KBM-7 (cell line): ENCODE measurements at regions not wholly inside any gene's neighbourhood (a gene's known extent, or its start where the extent isn't known, plus 50 kb on each side); places are given as distances from the start of the nearest gene placed in this dataset.

Source experiments
- DNase-seq: peaks from one replicate; pipeline ENCODE4 v3.0.0-alpha.2; 2015
- in situ Hi-C: fragments of 300-500 bp; cut with MboI; formaldehyde crosslinking; loops from 2 replicates; pipeline ENCODE4 v1.14.3; 2020; ENCODE audit warnings: low sequenced_read_pairs, low pct_unique_long_range_greater_than_20kb, mixed read lengths

- DNase-seq, result no peak
- in situ Hi-C loops, result no loop called here
Measured at GRCh38 chr22:49618677-49618953, 209.1 kb downstream of the BRD1 start.

GRCh38 chr22:49617866-49618676 lies 209.6 kb downstream of the BRD1 start:
- DNase-seq, result no peak
- in situ Hi-C loops, result no loop called here

DNA sequence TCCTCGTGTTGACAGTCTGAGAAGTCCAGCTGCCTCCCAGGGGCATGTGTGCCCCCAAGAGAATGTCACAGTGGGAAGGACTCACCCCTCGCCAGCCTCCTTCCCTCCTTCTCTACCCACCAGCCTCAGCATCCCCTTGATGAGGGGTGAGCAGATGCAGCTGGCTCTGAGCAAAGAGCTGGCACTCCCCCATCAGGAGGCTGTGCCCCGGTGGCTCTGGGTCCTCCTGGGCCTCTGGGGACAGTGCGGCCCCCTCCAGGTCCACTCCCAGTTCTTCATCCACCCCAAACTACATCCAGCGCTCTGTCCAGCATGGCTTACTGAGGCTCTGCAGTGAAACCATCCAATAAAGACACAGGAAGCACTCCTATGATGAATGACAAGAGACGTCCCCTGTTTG lies 210.4 kb downstream of the BRD1 start:
- DNase-seq, result no peak
- in situ Hi-C loops, result no loop called here

- in situ Hi-C loops, result no loop called here
- DNase-seq, result no peak
Measured at GRCh38 chr22:49616356-49617231, 211.1 kb downstream of the BRD1 start.

- in situ Hi-C loops, result no loop called here
- no peak for DNase-seq
Measured at GRCh38 chr22:49614966-49615965, 212.4 kb downstream of the BRD1 start.

DNA sequence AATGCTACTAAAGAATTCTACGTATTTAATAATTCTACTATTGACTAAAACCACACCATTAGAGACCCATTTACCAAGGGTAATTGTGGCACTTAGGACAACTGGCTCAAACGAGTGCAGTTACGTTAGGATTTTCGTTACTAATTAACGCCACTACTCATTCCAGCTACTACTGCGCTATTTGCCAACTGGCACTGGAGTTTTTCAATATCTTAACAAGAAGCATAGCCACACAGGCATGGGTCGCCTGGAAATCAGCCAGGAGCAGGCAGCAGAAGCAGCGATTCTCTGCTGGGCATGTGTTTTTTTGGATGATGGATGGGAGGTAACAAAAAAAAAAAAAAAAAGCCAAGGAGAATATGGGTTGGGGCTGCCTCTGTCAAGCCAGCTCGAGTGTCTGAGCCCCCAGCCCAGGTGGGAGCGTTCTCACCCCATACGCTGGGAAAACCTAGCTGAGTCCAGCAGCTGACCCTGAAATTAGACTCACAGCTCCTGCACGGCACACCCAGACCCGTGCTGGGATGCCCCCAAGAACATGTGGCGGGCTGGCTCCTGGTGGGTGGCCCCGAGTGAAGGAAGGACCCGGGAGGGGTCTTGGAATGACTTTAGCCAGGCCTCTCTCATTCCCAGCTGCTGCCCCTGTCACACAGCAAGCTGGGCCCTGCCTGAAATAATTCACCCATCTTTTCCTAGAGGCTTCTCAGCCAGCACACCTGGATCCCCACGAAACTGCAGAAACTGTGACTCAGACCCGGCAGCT lies 214.0 kb downstream of the BRD1 start:
- in situ Hi-C loops, result no loop called here
- DNase-seq, result no peak

DNA sequence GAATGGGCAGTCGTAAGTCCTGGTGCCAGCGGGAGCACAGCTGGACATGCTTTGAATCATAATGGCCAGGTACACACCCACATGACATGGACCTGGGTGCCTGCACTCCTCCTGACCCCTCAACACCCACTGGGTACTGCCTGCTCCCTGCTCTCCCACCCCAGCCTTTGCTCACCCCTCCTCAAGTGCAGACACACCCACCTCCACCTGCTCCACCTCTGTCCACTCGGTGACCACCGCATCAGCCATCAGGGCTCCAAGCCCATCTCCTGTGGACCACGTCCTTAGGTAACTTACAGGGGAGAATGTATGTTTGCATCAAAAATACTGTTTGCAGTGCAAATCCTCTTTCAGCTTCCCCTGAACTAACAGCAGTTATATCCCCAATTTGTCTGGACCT lies 214.6 kb downstream of the BRD1 start:
- in situ Hi-C loops, result no loop called here
- no peak for DNase-seq

GRCh38 chr22:49609207-49609876 lies 218.3 kb downstream of the BRD1 start:
- in situ Hi-C loops, result no loop called here
- DNase-seq, result no peak

- in situ Hi-C loops, result no loop called here
- DNase-seq, result no peak
Measured at GRCh38 chr22:49608660-49609059, 219.0 kb downstream of the BRD1 start.

- no peak for DNase-seq
- in situ Hi-C loops, result no loop called here
Measured at GRCh38 chr22:49608228-49608627, 219.4 kb downstream of the BRD1 start.

GRCh38 chr22:49607821-49608220 lies 219.9 kb downstream of the BRD1 start:
- no peak for DNase-seq
- in situ Hi-C loops, result no loop called here

- in situ Hi-C loops, result no loop called here
Measured at GRCh38 chr22:49606562-49607290, 220.9 kb downstream of the BRD1 start.

GRCh38 chr22:49604732-49605302 lies 222.9 kb downstream of the BRD1 start:
- in situ Hi-C loops, result no loop called here
- DNase-seq, result no peak

More at GRCh38 chr22:49606562-49607290, 220.9 kb downstream of the BRD1 start:
- no peak for DNase-seq

GRCh38 chr22:49603016-49603415 lies 224.7 kb downstream of the BRD1 start:
- no peak for DNase-seq
- in situ Hi-C loops, result no loop called here

DNA sequence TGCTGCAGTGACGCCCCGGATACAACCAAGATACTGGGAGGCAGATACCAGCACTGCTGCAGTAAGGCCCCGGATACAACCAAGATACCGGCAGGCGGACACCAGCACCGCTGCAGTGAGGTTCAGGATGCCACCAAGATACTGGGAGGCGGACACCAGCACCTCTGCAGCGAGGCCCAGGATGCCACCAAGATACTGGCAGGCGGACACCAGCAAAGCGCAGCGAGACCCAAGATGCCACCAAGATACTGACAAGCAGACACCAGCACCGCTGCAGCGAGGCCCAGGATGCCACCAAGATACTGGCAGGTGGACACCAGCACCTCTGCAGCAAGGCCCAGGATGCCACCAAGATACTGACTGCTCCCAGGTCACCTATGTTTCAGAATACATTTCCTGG lies 225.2 kb downstream of the BRD1 start:
- in situ Hi-C loops, result no loop called here
- DNase-seq, result no peak

- in situ Hi-C loops, result no loop called here
Measured at GRCh38 chr22:49601614-49602321, 225.9 kb downstream of the BRD1 start.

More at GRCh38 chr22:49601614-49602321, 225.9 kb downstream of the BRD1 start:
- no peak for DNase-seq
